Hepatic stellate cell (primary cell): ENCODE measurements at regions not wholly inside any gene's neighbourhood (a gene's known extent, or its start where the extent isn't known, plus 50 kb on each side); places are given as distances from the start of the nearest gene placed in this dataset.
A peak's percentile ranks its signal among the peaks of the same experiment; 100 is the strongest.
"Not testable (repeated sequence)": the region's sequence is repeated elsewhere in the genome, so short reads cannot be mapped to it uniquely, and the experiment has no call there.

Source experiments
- DNase-seq: peaks from one replicate; pipeline ENCODE4 v3.0.0; 2011; ENCODE audit warnings: low spot score

DNA sequence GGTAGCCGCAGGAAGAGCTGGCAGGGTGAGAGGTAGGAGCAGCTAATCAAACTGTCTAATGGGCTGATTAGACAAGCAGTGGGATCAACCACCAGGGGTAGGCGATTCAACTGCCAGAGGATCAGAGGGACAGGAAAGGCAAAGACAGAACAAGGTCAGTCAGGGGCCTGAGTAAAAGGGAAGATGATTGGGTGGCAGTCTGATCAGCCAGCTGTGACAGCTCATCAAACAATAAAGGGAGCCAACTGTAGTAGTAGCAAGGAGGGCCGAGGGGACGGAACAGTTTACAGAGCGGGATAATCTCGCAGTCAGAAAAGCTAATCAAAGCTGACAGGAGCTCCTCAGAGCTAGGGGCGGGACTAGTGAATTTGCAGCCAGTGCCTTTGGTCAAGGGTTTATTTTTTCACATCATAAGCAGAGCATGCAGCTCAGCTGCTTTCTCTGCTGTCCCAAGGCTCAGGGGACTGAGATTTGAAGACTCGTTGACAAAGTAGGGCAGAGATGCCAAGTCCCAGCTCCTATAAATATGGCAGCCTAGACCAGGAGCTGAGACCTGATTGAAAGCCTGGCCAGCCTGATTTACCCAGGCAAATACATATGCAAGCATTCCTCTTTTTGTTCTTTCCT, 418.2 kb downstream of the GABRG2 start:
- no peak for DNase-seq

DNA sequence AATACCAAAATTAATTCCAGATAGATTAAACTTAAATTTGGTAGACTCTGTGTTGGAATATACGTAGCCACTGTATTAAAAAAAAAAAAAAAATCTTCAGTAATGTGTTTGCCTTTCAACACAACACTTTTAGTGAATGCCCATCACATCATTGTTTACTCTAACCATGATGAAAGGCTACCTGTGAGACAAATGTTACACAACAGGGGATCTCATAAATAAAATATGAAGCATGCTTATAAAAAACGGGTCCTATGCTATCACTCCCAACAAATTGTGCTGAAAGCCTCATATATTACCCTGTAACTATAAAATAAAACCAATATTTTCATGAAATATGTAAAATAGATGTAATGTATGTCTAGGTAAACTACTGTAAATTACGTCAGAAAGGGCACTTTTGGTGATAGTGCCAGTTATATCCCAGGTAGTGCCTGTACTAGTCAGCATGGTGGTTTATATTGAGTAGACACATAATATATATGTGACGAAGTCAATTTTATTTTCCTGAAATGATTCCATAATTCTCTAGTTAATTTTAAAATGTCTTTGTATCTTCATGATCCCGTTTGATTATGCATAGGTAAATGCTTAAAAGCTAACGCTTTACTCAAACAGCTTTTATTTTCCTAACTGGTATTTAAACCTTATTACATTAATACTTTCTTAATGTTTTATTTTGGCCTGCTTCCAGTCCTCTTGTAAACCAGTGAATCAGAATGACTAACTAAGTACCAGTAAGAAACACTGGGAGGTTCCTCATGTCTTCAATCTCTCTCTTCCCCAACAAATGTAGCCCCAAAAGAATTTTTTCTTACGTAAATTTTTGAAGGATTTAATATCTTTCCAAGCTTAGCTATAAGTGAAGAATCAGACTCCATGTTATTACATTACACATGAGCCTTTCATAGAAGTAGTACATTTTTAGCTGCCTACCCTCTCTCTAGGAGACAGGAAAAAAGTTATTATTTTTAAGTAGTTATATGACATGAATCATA, 420.3 kb downstream of the GABRG2 start:
- peak; percentile 23 for DNase-seq

DNA sequence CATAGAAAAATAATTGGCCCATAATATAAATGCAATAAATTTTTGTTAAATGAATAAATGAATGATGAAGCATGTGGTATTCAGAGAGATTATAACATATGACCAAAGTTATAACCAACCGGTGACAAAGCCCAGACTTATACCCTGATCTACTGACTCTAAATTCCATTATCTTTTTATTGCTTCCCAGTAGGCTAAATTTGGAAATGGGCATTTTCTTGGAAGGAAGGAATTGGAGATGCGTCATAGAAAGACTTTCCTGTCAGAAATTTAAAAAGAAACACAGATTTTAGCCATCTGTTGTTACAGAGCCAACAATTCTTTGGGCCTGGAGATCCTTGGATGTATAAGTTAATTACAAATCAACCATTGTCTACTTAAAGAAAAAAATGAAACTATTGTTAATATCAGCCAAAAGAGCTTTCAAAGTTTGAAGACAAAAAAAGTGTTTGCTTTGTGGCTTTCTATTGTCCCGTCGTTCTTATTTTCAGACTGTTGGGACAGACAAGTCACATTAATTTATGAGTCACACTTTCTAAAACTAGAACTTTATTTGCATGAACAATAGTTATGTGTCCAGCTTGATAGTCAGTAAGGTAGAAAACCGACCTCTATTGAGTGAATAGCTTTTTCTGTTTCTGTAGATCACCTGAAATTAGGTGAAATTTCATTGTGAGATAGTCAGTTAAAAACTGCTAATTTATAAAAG, 428.7 kb downstream of the GABRG2 start:
- peak; percentile 6 for DNase-seq

DNA sequence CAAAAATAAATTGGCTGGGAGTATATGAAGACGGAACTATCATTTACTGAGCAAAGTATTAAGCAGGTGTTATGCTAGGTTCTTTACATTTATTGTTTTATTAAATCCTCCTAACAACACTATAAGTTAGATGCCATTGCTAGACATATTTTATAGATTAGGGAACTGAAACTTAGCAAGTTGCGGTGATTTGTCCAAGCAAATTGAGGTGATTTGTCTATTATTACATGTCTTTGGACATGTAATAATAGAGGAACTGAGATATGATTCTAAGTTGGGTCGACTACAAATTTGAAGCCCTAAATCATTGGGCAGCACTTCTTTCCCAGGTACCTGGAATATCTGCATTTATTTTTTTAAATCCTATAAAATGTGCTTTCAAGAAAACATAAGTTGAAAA, 429.9 kb downstream of the GABRG2 start:
- no peak for DNase-seq

DNA sequence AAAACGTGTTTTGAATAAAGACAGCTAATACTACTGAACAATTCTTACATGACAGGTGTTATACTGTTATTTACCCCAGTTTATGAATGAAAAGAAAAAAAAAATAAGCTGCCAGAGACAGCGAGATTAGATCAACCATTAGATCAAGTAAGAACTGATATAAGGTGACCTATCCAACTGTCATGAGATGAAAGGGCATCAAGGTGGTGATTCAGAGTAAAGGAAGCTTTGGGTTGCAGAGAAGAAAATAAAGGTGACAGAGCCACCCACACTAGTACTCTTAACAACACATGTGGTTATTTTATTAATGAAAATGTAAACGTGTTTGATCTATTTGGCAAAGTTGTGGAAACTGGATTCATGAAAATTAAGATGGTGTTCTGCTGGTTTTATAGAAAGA, 435.2 kb downstream of the GABRG2 start:
- DNase-seq: no peak

DNA sequence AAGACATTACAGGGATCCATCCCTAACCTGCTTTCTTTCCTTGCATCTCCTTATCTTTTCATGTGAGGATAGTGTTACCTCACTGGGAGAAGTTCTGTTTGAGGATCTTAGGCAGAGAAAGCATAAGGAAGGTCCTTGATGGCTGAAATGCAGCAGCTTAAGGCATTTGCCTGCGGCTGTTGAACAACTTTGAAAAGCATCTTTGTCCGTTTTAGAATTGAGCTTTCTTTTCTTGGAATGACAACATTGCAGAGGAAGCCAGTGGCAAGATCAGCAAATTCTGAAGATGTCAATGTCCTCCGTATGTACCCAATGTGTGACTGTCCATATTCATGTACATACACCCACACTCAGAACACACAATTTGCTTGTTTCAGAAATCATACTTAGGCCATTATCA, 436.2 kb downstream of the GABRG2 start:
- no peak for DNase-seq

DNA sequence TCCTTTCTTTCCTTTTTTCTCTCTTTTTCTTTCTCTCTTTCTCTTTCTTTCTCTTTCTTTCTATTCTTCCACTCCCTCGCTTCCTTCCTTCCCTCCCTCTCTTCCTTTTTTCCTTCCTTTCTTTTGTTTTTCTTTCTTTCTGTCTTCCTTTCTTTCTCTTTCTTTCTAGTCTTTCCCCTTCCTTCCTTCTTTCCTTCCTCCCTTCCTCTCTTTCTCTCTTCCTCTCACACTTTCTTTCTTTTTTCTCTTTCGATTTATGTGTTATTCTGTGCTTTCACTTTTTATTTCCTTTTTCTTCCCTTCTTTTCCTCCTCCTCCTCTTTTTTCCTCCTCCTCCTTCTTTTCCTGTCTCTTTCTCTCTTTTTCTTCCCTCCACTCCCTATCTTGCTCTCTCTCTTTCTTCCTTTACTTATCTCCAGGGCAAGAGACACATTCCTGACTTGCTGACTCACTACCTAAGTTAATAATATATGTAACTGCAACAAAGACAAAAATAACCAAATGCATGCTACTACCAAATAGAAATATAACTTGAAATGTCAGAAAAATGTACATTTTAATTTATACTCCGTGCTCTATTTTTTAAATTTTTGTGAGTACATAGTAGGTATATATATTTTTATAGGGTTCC, 445.5 kb downstream of the GABRG2 start:
- DNase-seq: peak; percentile 17

DNA sequence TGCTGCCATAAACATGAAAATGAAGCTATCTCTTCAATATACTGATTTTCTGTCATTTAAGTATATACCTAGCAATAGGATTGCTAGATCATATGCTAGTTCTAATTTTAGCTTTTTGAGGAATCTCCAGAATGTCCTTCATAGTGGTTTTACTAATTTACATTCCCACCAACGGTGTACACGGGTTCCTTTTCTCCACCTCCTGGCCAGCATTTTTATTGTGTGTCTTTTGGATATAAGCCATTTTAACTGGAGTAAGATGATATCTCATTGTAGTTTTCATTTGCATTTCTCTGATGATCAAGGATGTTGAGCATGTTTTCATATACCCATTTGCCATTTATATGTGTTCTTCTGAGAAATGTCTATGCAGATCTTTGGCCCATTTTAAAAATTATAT, 446.5 kb downstream of the GABRG2 start:
- no peak for DNase-seq

DNA sequence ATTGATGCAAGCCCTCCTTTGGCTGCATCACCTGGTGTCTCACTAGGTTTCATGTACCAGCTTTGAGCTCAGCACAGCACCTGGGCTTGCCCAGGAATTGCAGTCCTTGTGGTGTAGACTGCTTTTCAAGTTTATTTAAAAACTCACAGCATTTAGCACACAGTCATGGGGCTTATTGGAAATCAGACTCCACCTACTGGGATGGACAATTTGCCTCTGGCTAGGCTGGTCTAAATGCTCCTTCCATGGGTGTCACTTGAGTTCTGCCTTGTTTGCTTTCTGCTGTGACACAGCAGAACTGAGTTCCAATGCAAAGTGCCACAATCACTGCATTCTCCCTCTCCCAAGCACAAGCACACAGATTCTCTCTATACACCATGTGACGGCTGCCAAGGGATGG, 453.3 kb downstream of the GABRG2 start:
- no peak for DNase-seq

DNA sequence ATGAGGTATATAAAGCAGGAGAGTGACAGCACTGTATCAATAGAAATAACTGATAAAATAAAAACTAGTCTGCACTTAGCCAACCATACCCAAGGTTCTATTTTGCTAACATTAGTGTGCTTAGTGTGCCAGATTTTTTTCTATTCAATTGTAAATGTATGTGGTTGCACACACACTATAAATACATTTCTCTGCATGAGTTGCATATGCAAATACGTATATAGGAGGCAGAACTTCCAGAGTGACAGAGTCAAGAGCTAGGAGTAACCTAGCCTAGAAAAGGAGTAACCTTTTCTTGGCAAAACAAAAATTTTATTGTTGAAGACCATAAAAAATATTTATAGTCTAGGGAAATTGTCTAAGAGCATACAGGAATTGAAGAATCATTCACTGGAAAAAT, 461.6 kb downstream of the GABRG2 start:
- DNase-seq: no peak

DNA sequence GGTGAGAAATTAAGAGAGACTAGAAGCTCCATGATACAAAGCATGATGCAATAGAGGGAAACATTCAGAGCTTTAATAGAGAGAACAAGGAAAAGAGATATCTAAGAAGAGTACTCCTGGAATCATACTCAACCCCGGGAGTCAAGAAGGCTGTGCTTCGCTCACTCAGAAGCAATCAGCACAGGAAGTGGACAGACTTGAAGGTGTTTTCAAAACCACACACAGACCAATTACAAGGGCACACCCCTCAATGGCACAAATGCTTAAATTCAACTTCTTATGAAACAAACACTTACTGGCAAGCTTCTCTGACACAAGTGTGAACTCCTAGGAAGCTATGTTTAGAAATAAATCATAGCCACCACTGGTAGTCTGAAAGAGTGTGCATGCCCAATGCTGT, 462.3 kb downstream of the GABRG2 start:
- no peak for DNase-seq

DNA sequence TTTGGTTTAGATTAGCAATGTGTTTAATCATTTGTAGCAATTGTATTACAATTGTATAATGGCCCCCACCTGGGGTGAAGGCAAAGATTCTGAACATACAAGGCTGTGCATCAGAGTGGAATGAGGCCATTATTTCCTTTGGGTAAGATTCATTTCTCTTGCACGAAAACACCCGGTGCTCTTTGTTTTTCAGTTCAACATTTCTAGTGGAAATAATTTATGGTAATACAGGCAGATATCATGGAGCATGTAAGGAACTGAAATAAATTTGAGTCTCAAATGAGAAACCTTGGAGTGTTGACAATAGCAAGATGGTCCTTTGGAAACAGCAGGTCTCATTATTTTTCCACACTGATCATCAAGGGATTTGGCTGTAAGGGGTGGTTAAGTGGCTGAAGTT, 475.9 kb downstream of the GABRG2 start:
- DNase-seq: no peak

DNA sequence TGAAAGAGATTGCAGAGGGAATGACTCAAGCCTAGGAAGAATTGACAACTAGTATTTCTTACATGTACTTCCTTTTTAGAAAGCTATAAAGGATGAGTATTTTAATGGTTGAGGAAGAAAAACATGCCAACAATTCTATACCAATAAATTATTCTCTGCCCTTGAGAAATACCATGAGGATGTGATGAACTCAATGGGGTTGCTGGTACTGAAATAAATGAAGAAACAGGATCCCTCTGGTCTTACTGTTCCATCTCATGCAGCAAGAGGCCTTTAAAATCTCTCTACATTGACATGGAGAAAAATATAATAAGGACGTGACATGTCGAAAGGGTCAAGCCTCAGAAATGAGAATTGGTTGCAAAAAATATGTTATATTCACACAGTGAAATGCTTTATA, 477.3 kb downstream of the GABRG2 start:
- DNase-seq: no peak

DNA sequence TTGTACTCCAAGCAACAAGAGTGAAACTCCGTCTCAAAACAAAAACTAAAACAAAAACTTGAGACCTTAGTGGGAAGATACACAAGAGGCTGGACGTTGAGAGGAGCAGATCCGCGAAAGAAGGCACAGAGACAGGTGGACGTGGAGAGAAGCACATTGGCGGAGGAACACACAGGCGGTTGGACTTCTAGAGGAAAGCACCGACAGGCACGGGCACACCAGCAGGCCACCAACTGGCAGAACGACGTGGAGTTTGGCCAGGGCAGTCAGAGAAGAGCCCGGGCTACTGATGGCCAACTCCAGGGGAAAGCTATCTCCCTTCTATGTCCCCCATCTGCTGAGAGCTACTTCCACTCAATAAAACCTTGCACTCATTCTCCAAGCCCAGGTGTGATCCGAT, 482.7 kb downstream of the GABRG2 start:
- no peak for DNase-seq

DNA sequence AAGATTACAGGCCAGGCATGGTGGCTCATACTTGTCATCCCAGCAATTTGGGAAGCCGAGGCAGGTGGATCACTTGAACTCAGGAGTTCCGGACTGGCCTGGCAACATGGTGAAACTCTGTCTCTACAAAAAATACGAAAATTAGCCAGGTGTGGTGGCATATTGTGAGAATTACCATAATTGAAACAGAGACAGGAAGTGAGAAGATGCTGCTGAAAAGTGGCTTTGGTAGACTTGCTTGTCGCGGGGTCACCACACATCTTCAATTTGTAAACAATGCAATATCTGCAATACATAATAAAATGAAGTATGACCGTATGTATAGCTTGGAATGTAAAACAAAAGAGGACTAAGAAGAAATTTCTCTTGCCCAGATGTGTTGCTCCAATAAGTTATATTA, 490.5 kb downstream of the GABRG2 start:
- DNase-seq: no peak

DNA sequence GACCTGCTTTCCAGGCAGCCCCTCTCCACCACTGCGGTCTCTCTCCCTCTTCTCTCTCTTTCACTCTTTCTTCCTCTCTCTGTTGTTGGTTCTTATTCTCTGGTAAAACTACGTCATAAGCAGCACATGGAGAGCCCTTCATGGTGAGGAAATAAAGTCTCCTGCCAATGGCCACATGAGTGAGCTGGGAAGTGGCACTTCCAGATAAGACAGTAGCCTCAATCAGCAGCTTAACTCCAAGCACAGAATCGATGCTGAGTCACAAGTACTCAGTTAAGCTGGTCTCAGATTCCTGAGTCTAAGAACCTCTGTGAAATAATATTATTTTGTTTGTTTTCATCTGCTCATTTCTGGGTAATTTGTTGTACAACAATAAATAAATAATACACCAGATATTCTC, 500.1 kb downstream of the GABRG2 start:
- no peak for DNase-seq

DNA sequence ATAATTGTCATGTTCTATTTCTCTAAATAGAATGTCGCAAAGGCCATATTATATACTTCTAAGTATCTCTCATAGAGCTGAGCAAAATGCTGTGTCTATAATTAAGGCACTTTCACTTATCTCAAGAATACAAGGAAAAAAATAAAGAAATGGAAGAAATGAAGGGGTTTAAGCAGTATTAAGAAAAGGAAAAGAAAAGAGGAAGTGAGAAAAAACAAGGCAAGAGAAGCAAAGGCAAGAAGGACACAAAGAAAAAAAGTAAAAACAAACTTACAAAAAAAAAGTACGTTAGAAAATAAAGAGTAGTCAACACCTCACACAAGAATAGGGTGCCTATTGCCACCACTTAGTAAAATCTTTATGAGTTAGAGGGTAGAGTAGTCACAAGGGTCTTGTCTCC, 506.2 kb downstream of the GABRG2 start:
- no peak for DNase-seq

DNA sequence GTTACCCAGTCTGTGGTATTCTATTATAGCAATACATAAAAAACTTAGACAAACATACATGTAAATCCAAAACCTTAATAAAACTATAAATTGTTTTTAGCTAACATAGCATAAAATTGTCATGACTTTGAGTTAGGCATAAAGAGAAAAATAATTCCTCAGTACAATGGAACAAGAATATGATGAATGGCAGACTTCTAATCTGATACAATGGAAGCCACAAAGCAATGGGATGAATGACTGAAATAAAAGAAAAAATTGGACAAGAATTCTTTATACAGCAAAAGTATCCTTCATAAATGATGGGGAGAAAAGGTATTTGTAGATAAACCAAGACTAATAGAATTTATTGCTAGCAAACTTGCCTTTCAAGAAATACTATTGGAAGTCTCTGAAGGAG, 524.2 kb downstream of the GABRG2 start:
- DNase-seq: no peak

DNA sequence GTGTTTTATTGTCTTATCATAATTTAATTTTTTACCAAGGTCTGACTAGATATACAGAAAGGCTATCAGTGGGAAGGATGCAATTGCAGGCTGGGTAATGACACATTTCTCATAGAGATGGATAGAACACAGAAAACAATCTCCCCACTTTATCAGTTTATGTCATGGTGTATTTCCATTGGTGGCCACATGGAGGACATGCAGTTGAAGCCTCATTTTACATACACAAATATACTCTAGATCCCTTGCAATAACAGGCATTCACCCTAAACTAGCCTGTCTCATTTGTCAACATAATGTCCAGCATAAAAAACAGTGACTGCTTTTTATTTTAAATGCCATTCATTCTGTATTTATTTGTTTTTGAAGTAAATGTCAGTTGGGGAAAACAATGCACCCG, 526.3 kb downstream of the GABRG2 start:
- no peak for DNase-seq

DNA sequence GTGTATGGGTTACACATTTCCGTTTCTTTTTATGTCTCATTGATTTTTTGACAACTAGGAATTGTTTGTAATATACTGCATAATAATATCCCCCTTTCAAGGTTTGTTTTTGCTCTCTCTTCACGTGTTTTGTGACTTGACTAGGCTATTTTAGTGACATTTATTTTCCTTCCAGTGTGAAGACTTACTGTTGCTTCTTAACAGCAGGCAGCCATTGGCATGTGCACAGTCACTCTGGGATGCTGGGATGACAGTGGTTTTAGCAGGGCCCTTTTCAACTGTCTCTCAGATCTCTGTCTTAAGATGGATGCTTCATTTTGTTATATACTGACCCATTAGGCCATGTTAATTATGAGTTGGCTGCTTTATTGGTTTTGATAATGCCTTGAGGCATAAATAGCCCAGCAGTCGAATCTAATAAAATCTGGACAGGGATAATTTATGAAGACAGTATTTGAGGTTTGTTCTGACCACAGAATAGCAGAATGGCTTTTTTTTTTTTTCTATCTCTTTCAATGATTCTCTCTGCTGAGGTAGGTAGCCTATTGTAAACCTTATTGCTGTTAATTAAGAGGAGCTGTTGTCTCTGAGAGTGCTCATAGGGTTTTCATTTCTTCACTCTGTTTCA, 536.0 kb downstream of the GABRG2 start:
- no peak for DNase-seq

DNA sequence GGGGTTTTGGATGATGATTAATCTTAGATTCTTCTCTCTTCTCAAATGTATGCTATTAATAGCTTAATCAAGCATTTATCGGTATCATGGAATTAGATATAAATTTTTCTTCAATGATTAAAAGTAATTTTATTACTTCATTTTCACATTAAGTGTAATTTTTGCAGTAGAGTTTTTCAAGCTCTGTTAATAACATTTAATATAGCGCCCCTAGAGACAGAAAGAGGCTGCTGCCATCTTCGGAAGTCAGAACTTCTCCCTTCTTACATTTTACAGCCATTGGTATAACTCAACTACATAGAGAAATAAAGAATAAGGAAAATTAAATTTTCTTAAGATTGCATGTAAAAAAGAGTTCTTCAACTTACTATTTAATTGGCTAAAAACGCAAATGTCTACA, 540.3 kb downstream of the GABRG2 start:
- DNase-seq: no peak

DNA sequence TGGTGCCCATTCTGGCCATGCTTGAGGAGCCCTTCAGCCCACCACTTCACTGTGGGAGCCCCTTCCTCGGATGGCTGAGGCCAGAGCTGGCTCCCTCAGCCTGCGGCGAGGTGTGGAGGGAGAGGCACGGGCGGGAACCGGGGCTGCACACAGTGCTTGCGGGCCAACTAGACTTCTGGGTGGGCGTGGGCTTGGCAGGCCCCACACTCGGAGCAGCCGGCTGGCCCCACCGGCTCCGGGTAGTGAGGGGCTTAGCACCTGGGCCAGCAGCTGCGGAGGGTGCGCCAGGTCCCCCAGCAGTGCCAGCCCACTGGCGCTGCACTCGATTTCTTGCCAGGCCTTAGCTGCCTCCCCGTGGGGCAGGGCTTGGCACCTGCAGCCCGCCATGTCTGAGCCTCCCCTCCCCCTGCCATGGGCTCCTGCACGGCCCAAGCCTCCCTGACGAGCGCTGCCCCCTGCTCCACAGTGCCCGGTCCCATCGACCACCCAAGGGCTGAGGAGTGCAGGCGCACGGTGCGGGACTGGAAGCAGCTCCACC, 554.2 kb downstream of the GABRG2 start:
- not testable (repeated sequence) for DNase-seq
